ENCODE measurements at regions not wholly inside any gene's neighbourhood (a gene's known extent, or its start where the extent isn't known, plus 50 kb on each side); places are given as distances from the start of the nearest gene placed in this dataset.

DNA sequence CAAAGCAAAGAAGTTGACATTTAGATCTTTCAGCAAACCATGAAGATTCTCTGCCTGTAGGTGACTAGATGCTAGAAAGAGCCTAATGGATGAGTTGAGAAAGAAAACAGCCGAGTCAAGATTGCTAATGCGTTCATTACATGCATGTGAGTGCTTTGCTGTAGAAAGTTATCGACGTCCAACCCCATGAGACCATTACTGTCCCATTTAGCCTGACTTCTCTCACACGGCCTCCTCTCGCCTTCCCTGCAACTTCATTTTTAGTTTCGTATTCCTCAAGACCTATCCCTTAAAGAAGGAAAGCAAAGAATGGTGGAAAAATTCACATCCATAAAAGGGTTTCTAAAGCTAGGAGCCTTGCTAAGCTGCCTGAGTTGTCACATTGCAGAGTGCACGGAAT, 113.7 kb upstream of the DPP6 start:
- TF ChIP-seq POLR2A (IDR thresholded peaks at IDR 0.05; ENCODE audit: low read depth, low read length) (no peak), CTCF (conservative IDR thresholded peaks at IDR 0.05; ENCODE audit: low read depth, low read length) (no peak), BHLHE40 (IDR thresholded peaks at IDR 0.05; ENCODE audit: low read depth, low read length) (no peak), RCOR1 (IDR thresholded peaks at IDR 0.05; ENCODE audit: insufficient replicate concordance, low read length) (no peak), MXI1 (IDR thresholded peaks at IDR 0.05; ENCODE audit: borderline replicate concordance, low read depth, low read length) (no peak), NFE2L2 (IDR thresholded peaks at IDR 0.05; ENCODE audit: low read depth, low read length) (no peak), RAD21 (IDR thresholded peaks at IDR 0.05; ENCODE audit: low read length) (no peak), MAFK (IDR thresholded peaks at IDR 0.05; ENCODE audit: low read depth, low read length) (no peak), MAZ (IDR thresholded peaks at IDR 0.05; ENCODE audit: borderline replicate concordance, low read depth, low read length) (no peak)
- TF ChIP-seq, protein P1, sequence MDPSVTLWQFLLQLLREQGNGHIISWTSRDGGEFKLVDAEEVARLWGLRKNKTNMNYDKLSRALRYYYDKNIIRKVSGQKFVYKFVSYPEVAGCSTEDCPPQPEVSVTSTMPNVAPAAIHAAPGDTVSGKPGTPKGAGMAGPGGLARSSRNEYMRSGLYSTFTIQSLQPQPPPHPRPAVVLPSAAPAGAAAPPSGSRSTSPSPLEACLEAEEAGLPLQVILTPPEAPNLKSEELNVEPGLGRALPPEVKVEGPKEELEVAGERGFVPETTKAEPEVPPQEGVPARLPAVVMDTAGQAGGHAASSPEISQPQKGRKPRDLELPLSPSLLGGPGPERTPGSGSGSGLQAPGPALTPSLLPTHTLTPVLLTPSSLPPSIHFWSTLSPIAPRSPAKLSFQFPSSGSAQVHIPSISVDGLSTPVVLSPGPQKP (IDR thresholded peaks at IDR 0.05; ENCODE audit: borderline replicate concordance, low read depth, low read length): no peak
